ENCODE measurements at regions not wholly inside any gene's neighbourhood (a gene's known extent, or its start where the extent isn't known, plus 50 kb on each side); places are given as distances from the start of the nearest gene placed in this dataset.

DNA sequence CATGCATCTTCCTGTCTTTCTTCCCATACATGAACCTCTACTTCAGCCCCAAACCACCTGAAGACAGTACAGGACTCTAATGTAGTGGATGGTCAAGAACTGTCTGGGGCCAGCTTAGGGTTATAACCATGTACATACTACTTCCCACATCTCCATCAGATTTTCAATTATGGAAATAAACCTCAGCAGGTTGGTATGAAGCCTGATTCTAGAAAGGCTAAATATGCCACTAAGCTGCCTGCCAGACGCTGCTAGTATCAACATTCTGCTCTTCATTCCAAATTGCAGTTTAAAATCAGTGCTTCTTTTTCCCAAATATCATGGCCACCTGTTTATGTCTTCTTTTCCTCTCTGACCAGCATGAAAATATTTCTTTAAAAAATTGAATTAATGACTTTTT lies 99.2 kb upstream of the ID4 start:
- H3K4me3 ChIP-seq (ENCODE audit: control insufficient read depth, low read depth, low read length): no peak overlapping the region
- TF ChIP-seq, protein P1, sequence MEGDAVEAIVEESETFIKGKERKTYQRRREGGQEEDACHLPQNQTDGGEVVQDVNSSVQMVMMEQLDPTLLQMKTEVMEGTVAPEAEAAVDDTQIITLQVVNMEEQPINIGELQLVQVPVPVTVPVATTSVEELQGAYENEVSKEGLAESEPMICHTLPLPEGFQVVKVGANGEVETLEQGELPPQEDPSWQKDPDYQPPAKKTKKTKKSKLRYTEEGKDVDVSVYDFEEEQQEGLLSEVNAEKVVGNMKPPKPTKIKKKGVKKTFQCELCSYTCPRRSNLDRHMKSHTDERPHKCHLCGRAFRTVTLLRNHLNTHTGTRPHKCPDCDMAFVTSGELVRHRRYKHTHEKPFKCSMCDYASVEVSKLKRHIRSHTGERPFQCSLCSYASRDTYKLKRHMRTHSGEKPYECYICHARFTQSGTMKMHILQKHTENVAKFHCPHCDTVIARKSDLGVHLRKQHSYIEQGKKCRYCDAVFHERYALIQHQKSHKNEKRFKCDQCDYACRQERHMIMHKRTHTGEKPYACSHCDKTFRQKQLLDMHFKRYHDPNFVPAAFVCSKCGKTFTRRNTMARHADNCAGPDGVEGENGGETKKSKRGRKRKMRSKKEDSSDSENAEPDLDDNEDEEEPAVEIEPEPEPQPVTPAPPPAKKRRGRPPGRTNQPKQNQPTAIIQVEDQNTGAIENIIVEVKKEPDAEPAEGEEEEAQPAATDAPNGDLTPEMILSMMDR (conservative IDR thresholded peaks at IDR 0.05; ENCODE audit: control insufficient read depth, insufficient read depth, low read depth, low read length): no peak
- no peak for DNase-seq (ENCODE audit: low read depth)

DNA sequence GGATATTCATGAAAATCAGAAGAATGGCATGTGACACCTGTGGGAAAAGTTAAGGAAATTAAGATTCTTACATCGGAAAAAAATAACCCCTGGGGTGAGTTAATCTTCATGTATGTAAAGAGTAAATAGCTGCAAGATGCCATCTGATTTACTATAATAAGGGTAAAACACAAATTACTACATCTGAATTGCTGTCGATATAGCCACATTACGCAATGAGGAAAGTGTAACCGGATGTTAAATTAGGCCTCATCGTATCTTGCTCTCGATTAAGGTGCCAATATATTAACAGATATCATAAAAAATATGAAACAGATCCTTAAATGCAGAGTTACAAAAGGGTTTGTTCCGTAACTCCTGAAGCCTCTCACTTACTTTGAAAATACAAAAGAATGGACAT lies 87.4 kb upstream of the ID4 start:
- TF ChIP-seq, protein P1 (conservative IDR thresholded peaks at IDR 0.05; ENCODE audit: control insufficient read depth, insufficient read depth, low read depth, low read length): no peak
- DNase-seq (ENCODE audit: low read depth): no peak
- H3K4me3 ChIP-seq (ENCODE audit: control insufficient read depth, low read depth, low read length): no peak overlapping the region

DNA sequence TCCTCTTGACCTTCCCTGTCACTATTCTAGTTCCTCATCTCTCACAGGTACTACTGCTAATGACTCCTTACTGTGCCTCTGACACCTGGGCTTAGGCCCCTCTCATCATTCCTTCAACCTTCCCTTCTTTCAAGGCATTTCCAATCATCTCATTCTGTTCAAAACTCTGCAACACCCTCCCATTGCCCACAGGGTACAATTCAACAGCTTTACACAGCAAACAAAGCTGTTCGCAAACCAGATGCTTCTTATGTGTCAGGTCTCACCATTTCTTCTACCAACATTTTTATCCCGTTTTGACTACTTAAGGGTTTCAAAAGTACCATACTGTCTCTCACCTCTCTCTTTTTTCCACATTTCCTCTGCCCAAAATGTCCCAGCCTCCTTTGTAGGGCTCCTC lies 84.4 kb upstream of the ID4 start:
- H3K4me3 ChIP-seq (ENCODE audit: control insufficient read depth, low read depth, low read length): no peak overlapping the region

DNA sequence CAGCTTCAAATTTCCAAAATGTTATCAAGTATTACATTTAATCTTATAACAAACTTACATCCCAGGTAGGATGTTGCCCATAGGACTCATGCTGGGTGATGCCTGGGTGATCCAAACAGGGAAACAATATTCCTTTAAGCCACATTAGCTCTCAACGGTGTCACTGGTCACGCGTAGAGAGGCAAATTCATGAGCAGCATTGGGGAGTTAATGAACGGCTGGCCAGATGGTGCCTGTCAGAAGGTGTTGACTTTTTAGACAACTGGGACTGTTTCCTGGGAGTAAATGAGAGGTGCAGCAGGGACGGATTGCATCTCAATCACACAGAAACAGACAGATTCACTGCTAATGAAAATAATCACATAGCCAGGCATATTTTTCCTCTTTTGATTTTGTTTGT lies 83.3 kb upstream of the ID4 start:
- TF ChIP-seq, protein P1 (conservative IDR thresholded peaks at IDR 0.05; ENCODE audit: control insufficient read depth, insufficient read depth, low read depth, low read length): no peak
- DNase-seq (ENCODE audit: low read depth): no peak
- H3K4me3 ChIP-seq (ENCODE audit: control insufficient read depth, low read depth, low read length): no peak overlapping the region

More for the DNA sequence above, 84.4 kb upstream of the ID4 start:
- TF ChIP-seq, protein P1 (conservative IDR thresholded peaks at IDR 0.05; ENCODE audit: control insufficient read depth, insufficient read depth, low read depth, low read length): no peak
- DNase-seq (ENCODE audit: low read depth): no peak

DNA sequence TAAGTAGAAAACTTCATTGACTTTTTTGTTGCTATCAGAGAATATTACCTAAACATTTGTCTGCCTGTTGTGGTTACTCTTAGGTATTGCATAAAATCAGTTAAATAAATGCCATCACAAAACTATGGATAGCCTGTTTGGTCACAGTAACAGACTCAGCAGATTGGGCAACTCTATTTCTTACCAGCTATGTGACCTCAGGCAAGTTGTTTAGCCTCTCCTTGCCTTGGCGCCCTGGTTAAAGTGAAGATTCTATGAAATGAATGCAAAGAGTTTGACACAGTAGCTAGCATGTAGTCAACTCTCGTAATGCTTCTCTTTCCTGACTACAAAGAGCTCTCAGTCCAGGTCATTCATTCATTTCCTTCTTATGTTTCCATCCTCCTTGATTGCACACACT lies 82.5 kb upstream of the ID4 start:
- DNase-seq (ENCODE audit: low read depth): no peak
- TF ChIP-seq, protein P1 (conservative IDR thresholded peaks at IDR 0.05; ENCODE audit: control insufficient read depth, insufficient read depth, low read depth, low read length): no peak
- H3K4me3 ChIP-seq (ENCODE audit: control insufficient read depth, low read depth, low read length): no peak overlapping the region

DNA sequence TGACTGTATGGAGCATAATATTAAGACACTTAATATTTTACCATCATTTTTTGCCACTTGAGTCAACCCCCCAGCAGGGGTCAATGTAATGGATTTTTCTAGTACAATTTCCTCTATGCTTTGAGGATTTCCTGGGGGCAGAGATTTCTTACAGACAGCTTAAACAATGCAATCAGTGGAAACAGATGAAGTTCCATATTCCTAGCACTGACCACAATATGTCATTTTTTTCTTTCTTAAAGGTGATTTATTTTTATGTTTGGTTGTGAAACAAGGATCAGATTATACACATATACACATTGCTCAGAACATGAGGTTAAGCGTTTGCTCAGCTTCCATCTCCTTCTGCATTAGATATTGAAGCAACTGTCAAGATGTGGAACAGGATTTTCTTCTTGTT lies 82.0 kb upstream of the ID4 start:
- peak; percentile 8 for DNase-seq (ENCODE audit: low read depth)
- H3K4me3 ChIP-seq (ENCODE audit: control insufficient read depth, low read depth, low read length): no peak overlapping the region
- TF ChIP-seq, protein P1 (conservative IDR thresholded peaks at IDR 0.05; ENCODE audit: control insufficient read depth, insufficient read depth, low read depth, low read length): no peak

DNA sequence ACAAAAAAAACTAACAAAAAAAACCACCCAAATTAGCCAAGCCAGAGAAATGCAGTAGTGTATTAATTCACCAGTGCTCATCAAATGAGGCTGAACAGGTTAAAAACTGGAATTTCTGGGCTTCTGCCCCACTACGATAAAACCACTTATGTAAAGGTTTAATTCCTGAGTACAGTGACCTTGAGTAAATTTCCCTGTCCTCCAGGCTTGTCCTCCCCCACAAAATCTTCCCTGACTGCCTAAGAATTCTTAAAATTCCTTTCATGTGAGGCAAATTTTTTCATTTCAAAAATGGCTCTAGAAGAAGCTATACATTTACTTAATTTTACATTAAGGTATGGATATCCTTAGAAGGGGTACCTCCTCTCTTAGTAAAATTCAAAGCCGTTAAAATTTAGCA lies 80.1 kb upstream of the ID4 start:
- TF ChIP-seq, protein P1 (conservative IDR thresholded peaks at IDR 0.05; ENCODE audit: control insufficient read depth, insufficient read depth, low read depth, low read length): no peak
- peak; percentile 10 for DNase-seq (ENCODE audit: low read depth)
- H3K4me3 ChIP-seq (ENCODE audit: control insufficient read depth, low read depth, low read length): no peak overlapping the region

All from fibroblast of mammary gland (primary cell).